ENCODE measurements at regions not wholly inside any gene's neighbourhood (a gene's known extent, or its start where the extent isn't known, plus 50 kb on each side); places are given as distances from the start of the nearest gene placed in this dataset.

DNA sequence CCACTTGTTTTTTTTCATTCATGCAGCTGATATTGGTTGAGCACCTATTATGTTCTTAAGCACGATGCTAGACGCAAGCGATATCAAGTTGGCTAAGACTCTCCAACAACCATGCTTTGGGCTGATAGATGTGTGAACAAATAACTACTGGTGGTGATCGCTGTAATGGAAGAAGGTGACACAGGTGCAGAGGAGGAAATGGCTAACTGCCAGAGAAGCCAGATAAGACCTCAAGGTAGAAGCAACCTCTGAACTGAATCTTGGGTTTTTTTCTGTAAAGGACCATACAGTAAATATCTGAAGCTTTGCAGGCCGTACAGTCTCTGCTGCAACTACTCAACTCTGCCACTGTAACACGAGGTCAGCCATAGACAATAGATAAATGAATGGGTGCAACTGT is 97.9 kb downstream of the C17orf67 start:
- no peak for DNase-seq (ENCODE audit: extremely low spot score)

DNA sequence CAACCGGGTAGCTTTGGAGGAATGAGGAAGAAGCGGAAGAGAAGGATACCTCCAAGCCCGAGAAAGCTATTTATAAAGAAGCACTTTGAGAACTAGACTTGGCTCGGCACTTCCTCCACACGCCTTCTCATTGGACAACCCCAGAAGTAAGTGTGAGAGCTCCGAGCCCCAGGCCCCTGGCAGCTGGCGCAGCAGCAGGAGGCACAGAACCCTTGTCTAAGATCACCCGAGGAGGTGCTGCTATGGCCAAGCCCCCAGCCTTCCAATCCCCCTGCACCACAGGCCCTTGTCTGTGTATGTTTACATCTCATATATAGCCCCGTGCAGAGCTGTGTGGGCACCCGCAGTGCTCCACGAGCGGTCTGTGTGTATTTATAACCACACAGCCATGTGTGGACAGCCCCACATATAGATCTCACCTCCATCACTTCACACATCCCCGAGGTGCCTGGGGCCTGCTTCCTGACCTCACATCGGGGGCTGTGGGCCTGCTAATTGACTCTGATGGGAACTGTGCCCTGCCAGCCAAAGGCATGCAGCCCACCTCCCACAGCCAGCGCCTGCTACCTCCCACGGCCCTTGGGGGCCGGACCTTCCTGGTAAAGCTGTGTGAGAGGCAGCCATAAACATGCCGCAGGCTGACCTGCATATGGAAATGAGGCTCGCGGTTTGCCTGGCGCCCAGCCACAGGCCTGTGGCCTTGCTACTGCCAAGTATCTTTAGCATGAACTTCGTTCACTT is 96.1 kb downstream of the C17orf67 start:
- Histone ChIP-seq H3K36me3 (ENCODE audit: insufficient read depth) (no peaks in the 10 kb centered on the region), H3K4me3 (ENCODE audit: low read depth, low read length) (no peak overlapping the region), H3K4me1 (ENCODE audit: insufficient read depth) (no peaks in the 10 kb centered on the region), H3K27ac (ENCODE audit: low read depth) (no peak overlapping the region)
- WGBS = 58% methylated on average over 22 of the region's 22 CpGs
- no peak for DNase-seq (ENCODE audit: extremely low spot score)

More for the DNA sequence above, 97.9 kb downstream of the C17orf67 start:
- WGBS = 93% methylated on average over 6 of the region's 6 CpGs
- no peak overlapping the region for H3K4me3 ChIP-seq (ENCODE audit: low read depth, low read length)
- no peaks in the 10 kb centered on the region for H3K4me1 ChIP-seq (ENCODE audit: insufficient read depth)
- H3K36me3 ChIP-seq (ENCODE audit: insufficient read depth) = no peaks in the 10 kb centered on the region
- H3K27ac ChIP-seq (ENCODE audit: low read depth) = no peak overlapping the region

DNA sequence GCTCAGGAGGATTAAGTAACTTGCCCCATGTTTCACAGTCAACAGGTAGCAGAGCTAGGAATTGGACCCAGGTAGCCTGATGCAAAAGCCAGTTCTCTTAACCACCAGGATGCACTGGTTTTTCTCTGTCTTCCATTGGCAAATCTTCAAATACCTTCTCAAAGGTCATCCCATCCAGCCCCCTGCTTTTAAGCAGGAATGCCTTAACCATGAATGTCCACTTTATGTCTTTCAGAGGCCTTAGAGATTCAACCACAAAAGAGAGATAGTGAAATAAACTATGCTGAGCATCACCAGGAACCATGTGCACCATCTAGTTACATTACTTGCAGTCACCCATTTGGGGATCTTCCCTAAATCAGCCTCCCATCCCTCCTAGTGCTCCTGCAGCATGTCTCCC is 94.3 kb downstream of the C17orf67 start:
- Histone ChIP-seq H3K4me1 (ENCODE audit: insufficient read depth) (no peaks in the 10 kb centered on the region), H3K27ac (ENCODE audit: low read depth) (no peak overlapping the region), H3K36me3 (ENCODE audit: insufficient read depth) (no peaks in the 10 kb centered on the region), H3K4me3 (ENCODE audit: low read depth, low read length) (no peak overlapping the region)
- no peak for DNase-seq (ENCODE audit: extremely low spot score)

DNA sequence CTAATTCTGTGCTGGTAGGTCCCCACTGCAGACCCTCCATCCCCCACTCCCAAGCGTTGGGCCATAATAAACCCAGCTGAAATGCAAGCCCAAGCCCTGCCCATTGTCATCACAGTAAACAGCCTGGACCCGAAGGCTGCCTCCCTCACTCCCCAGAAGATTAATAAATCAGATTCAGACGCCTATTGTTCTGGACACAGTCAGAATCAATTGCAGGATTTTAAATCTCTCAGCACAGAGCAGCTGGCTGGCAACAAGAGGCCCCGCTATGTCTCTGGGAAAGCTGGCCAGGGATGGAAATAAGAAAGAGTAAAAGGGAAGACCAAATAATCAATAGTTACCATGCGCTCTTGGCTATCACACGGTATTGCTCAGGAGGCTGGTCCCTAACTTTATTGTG is 93.9 kb downstream of the C17orf67 start:
- Histone ChIP-seq H3K4me1 (ENCODE audit: insufficient read depth) (no peaks in the 10 kb centered on the region), H3K4me3 (ENCODE audit: low read depth, low read length) (no peak overlapping the region), H3K27ac (ENCODE audit: low read depth) (no peak overlapping the region), H3K36me3 (ENCODE audit: insufficient read depth) (no peaks in the 10 kb centered on the region)
- no peak for DNase-seq (ENCODE audit: extremely low spot score)
- 58% methylated on average over 6 of the region's 6 CpGs for WGBS

DNA sequence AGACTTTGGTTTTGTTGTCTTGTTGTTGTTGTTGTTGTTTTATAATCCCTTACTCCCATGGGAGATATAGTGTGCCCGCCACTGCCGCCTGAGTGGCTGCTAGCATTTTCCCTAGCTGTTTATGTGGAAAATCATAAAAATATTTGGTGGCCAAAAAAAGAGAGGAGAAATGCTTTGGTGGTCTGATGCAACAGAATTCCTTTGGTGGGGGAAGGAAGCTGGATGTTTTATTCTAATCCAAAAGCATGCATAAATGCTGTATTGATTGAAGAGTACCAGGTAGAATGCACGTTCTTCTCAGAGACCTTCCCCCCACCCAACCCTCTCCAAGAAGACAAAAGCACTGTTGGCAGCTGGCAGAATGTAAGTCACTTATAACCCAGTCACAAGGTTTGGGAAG is 93.2 kb downstream of the C17orf67 start:
- Histone ChIP-seq H3K4me1 (ENCODE audit: insufficient read depth) (no peaks in the 10 kb centered on the region), H3K36me3 (ENCODE audit: insufficient read depth) (no peaks in the 10 kb centered on the region), H3K4me3 (ENCODE audit: low read depth, low read length) (no peak overlapping the region), H3K27ac (ENCODE audit: low read depth) (no peak overlapping the region)
- DNase-seq (ENCODE audit: extremely low spot score) = no peak
- 56% methylated on average over 3 of the region's 3 CpGs for WGBS

Measured in urinary bladder (tissue), 3 donors.